ENCODE measurements at regions not wholly inside any gene's neighbourhood (a gene's known extent, or its start where the extent isn't known, plus 50 kb on each side); places are given as distances from the start of the nearest gene placed in this dataset.

DNA sequence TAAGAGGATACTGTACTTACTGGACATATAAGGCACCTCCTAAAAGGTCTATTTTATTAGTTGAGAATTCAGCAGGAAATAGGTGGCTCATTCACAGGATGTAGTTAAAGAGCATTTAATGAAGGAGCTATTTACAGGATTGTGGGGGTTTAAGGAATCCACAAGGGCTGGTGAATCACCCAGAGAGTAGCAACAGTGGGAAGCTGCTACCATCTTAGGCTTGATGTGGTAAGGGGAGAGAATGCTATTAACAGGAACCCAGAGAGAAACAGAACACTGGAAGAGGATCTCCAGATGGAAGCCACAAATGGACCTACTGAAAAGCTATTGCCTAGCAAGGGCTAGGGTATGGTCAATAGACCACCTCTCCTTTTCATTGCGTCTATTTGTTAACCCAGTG lies 52.0 kb upstream of the COL11A1 start:
- TF ChIP-seq, protein P1, sequence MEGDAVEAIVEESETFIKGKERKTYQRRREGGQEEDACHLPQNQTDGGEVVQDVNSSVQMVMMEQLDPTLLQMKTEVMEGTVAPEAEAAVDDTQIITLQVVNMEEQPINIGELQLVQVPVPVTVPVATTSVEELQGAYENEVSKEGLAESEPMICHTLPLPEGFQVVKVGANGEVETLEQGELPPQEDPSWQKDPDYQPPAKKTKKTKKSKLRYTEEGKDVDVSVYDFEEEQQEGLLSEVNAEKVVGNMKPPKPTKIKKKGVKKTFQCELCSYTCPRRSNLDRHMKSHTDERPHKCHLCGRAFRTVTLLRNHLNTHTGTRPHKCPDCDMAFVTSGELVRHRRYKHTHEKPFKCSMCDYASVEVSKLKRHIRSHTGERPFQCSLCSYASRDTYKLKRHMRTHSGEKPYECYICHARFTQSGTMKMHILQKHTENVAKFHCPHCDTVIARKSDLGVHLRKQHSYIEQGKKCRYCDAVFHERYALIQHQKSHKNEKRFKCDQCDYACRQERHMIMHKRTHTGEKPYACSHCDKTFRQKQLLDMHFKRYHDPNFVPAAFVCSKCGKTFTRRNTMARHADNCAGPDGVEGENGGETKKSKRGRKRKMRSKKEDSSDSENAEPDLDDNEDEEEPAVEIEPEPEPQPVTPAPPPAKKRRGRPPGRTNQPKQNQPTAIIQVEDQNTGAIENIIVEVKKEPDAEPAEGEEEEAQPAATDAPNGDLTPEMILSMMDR (IDR thresholded peaks at IDR 0.05), result no peak
- TF ChIP-seq POLR2A (IDR thresholded peaks at IDR 0.05), result no peak

All from right lobe of liver (tissue), 4 donors.